ENCODE measurements at regions not wholly inside any gene's neighbourhood (a gene's known extent, or its start where the extent isn't known, plus 50 kb on each side); places are given as distances from the start of the nearest gene placed in this dataset.

DNA sequence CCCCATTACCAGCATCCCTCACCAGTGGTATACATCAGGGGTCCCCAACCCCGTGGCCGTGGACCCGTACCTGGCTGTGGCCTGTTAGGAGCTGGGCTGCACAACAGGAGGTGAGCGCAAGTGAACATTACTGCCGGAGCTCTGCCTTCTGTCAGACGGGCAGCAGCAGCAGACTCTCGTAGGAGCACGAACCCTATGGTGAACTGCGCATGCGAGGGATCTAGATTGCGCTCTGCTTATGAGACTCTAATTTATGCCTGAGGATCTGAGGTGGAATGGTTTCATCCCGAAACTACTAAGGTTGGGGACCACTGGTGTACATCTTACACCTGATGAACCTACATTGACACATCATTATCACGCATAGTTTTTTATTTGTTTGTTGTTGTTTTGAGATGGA, 52.8 kb upstream of the DHX15 start:
- H3K4me1 ChIP-seq (ENCODE audit: control insufficient read depth in 1 of 2, insufficient read depth in 2 of 2, low read length in 2 of 2): no peaks in the 10 kb centered on the region
- no peak overlapping the region for H3K9ac ChIP-seq (ENCODE audit: low read depth in 1 of 2, low read length in 2 of 2)
- no peak overlapping the region for H3K27ac ChIP-seq (ENCODE audit: low read depth, low read length)
- no peaks in the 10 kb centered on the region for H3K27me3 ChIP-seq (ENCODE audit: control insufficient read depth in 1 of 2, insufficient read depth in 2 of 2, low read length in 2 of 2)
- H3K36me3 ChIP-seq (ENCODE audit: control insufficient read depth in 1 of 2, insufficient read depth in 2 of 2, low read length in 2 of 2): no peaks in the 10 kb centered on the region
- H3K4me3 ChIP-seq (ENCODE audit: low read depth in 1 of 2, low read length in 2 of 2): no peak overlapping the region
- no peaks in the 10 kb centered on the region for H3K9me3 ChIP-seq (ENCODE audit: control insufficient read depth in 1 of 2, low read length in 2 of 2)

DNA sequence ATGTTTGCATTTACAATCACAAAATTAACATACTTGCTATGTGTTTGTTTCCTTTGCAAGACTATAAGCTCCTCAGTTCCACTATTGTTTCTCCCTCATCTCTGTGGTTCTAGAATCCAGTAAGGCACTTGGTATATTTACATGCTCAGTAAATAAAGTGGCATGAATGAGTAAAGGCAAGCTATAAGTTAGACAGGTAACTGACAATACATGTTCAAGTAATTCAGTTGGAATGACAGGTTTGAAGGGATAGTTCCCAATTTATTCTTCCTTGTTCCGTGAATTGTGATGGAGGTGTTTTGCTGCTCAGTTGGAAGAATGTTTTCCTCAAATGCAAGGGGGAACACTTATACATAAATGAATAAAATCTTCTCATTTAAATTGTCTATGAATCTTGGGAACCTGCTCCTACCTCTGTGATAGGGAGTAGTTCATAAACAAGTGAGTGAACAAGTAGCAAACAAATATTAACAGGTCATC, 54.1 kb upstream of the DHX15 start:
- Histone ChIP-seq H3K36me3 (ENCODE audit: control insufficient read depth in 1 of 2, insufficient read depth in 2 of 2, low read length in 2 of 2) (no peaks in the 10 kb centered on the region), H3K9ac (ENCODE audit: low read depth in 1 of 2, low read length in 2 of 2) (no peak overlapping the region), H3K4me3 (ENCODE audit: low read depth in 1 of 2, low read length in 2 of 2) (no peak overlapping the region), H3K27me3 (ENCODE audit: control insufficient read depth in 1 of 2, insufficient read depth in 2 of 2, low read length in 2 of 2) (no peaks in the 10 kb centered on the region), H3K9me3 (ENCODE audit: control insufficient read depth in 1 of 2, low read length in 2 of 2) (no peaks in the 10 kb centered on the region), H3K4me1 (ENCODE audit: control insufficient read depth in 1 of 2, insufficient read depth in 2 of 2, low read length in 2 of 2) (no peaks in the 10 kb centered on the region), H3K27ac (ENCODE audit: low read depth, low read length) (no peak overlapping the region)

DNA sequence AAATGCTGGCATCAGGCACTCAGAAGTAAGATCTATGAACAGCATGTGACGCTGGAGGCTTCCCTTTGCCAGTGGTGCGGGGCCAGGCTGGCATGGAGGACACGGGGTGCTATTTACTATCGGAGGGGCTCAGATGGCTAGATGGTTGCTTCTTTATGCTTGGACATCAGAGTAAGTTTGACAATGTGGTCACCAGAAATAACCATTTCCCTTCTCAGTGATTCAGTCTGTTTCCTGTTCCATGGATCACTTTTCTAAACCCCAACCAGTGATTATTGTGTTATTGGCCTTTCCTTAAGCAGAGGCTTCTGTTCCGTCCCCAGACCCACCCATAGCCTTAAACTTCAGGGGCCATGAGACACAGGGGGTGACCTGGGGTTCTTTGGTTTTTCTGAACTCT, 55.4 kb upstream of the DHX15 start:
- Histone ChIP-seq H3K4me1 (ENCODE audit: control insufficient read depth in 1 of 2, insufficient read depth in 2 of 2, low read length in 2 of 2) (no peaks in the 10 kb centered on the region), H3K9ac (ENCODE audit: low read depth in 1 of 2, low read length in 2 of 2) (no peak overlapping the region), H3K4me3 (ENCODE audit: low read depth in 1 of 2, low read length in 2 of 2) (no peak overlapping the region), H3K27ac (ENCODE audit: low read depth, low read length) (no peak overlapping the region), H3K9me3 (ENCODE audit: control insufficient read depth in 1 of 2, low read length in 2 of 2) (no peaks in the 10 kb centered on the region), H3K27me3 (ENCODE audit: control insufficient read depth in 1 of 2, insufficient read depth in 2 of 2, low read length in 2 of 2) (no peaks in the 10 kb centered on the region), H3K36me3 (ENCODE audit: control insufficient read depth in 1 of 2, insufficient read depth in 2 of 2, low read length in 2 of 2) (no peaks in the 10 kb centered on the region)

DNA sequence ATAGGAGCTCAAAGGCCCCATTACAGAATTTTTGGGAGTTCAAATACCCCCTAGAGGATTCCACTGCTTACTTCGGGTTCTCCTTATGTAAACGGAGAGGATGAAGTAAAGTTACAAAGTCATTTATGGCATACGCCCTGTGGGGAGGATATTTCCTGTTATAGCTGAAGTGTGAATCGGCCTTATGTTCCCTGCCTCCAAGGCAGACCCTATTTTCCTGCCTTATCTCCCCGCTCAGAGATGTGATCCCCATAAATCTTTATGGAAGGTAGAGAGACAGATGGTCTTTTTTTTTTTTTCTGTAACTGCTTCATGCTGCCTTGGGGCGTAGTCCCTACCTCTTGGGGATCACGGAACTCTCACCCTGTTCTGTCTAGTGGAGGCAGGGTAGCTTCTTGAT, 56.0 kb upstream of the DHX15 start:
- H3K9ac ChIP-seq (ENCODE audit: low read depth in 1 of 2, low read length in 2 of 2): no peak overlapping the region
- peaks cover 0 to 4% of the 10 kb centered on the region in 2 donors for H3K4me1 ChIP-seq (ENCODE audit: control insufficient read depth in 1 of 2, insufficient read depth in 2 of 2, low read length in 2 of 2)
- no peaks in the 10 kb centered on the region for H3K9me3 ChIP-seq (ENCODE audit: control insufficient read depth in 1 of 2, low read length in 2 of 2)
- no peak overlapping the region for H3K4me3 ChIP-seq (ENCODE audit: low read depth in 1 of 2, low read length in 2 of 2)
- no peak overlapping the region for H3K27ac ChIP-seq (ENCODE audit: low read depth, low read length)
- no peaks in the 10 kb centered on the region for H3K27me3 ChIP-seq (ENCODE audit: control insufficient read depth in 1 of 2, insufficient read depth in 2 of 2, low read length in 2 of 2)
- H3K36me3 ChIP-seq (ENCODE audit: control insufficient read depth in 1 of 2, insufficient read depth in 2 of 2, low read length in 2 of 2): no peaks in the 10 kb centered on the region

DNA sequence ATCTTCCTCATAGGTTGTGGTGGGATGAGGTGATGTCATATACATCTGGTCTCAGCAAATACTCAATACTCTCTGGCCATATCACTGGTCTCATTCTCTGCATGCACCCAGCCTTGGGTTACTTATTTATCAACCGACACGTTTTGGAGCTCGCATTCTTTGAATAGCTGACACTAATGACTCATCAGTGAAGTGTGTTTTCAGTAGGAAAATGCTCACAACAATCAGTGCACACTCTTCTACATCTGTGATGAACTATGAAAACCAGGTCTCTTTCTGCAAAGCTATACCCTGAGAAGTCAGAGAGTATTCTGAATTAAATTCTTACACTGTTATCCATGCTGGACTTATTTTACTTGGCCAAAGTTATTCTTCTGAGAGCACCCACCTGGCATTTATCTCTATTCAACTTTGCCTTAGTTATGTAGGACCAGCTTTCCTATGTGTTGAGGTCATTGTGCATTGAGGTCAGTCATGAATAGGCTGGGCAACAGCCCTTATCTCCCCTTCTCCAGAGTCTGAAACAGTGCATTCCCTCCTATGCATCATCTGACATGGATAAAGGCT, 58.7 kb upstream of the DHX15 start:
- H3K36me3 ChIP-seq (ENCODE audit: control insufficient read depth in 1 of 2, insufficient read depth in 2 of 2, low read length in 2 of 2): no peaks in the 10 kb centered on the region
- H3K9ac ChIP-seq (ENCODE audit: low read depth in 1 of 2, low read length in 2 of 2): no peak overlapping the region
- no peaks in the 10 kb centered on the region for H3K27me3 ChIP-seq (ENCODE audit: control insufficient read depth in 1 of 2, insufficient read depth in 2 of 2, low read length in 2 of 2)
- H3K27ac ChIP-seq (ENCODE audit: low read depth, low read length): no peak overlapping the region
- H3K9me3 ChIP-seq (ENCODE audit: control insufficient read depth in 1 of 2, low read length in 2 of 2): no peaks in the 10 kb centered on the region
- peaks cover 0 to 4% of the 10 kb centered on the region in 2 donors for H3K4me1 ChIP-seq (ENCODE audit: control insufficient read depth in 1 of 2, insufficient read depth in 2 of 2, low read length in 2 of 2)
- no peak overlapping the region for H3K4me3 ChIP-seq (ENCODE audit: low read depth in 1 of 2, low read length in 2 of 2)

DNA sequence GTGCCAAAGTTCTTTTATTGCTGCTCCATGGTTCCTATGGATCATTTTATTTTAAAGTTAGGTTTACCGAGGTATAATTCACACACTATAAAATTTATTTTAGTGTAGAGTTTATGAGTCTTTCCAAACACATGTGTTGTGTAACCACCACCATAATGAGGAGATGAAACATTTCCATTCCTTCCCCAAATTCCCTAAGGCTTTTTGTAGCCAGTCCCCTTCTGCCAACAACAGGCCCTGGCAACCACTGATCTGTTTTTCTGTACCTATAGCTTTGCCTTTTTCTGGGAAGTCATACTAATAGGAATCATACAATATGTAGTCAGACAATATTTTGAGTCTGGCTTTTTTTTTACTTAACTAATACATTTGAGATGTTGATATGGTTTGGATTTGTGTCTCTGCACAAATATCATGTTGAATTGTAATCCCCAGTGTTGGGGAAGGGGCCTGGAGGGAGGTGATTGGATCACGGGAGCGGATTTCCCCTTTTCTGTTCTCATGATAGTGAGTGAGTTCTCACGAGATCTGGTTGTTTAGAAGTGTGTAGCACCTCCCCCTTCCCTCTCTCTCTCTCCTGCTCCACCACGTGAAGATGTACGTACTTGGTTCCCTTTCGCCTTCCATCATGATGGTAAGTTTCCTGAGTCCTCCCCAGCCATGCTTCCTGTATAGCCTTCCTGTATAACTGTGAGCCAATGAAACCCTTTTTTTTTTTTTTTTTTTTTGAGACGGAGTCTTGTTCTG, 59.6 kb upstream of the DHX15 start:
- Histone ChIP-seq H3K36me3 (ENCODE audit: control insufficient read depth in 1 of 2, insufficient read depth in 2 of 2, low read length in 2 of 2) (no peaks in the 10 kb centered on the region), H3K9me3 (ENCODE audit: control insufficient read depth in 1 of 2, low read length in 2 of 2) (no peaks in the 10 kb centered on the region), H3K4me3 (ENCODE audit: low read depth in 1 of 2, low read length in 2 of 2) (no peak overlapping the region), H3K27ac (ENCODE audit: low read depth, low read length) (no peak overlapping the region), H3K4me1 (ENCODE audit: control insufficient read depth in 1 of 2, insufficient read depth in 2 of 2, low read length in 2 of 2) (peaks cover 0 to 4% of the 10 kb centered on the region in 2 donors), H3K27me3 (ENCODE audit: control insufficient read depth in 1 of 2, insufficient read depth in 2 of 2, low read length in 2 of 2) (no peaks in the 10 kb centered on the region), H3K9ac (ENCODE audit: low read depth in 1 of 2, low read length in 2 of 2) (no peak overlapping the region)

DNA sequence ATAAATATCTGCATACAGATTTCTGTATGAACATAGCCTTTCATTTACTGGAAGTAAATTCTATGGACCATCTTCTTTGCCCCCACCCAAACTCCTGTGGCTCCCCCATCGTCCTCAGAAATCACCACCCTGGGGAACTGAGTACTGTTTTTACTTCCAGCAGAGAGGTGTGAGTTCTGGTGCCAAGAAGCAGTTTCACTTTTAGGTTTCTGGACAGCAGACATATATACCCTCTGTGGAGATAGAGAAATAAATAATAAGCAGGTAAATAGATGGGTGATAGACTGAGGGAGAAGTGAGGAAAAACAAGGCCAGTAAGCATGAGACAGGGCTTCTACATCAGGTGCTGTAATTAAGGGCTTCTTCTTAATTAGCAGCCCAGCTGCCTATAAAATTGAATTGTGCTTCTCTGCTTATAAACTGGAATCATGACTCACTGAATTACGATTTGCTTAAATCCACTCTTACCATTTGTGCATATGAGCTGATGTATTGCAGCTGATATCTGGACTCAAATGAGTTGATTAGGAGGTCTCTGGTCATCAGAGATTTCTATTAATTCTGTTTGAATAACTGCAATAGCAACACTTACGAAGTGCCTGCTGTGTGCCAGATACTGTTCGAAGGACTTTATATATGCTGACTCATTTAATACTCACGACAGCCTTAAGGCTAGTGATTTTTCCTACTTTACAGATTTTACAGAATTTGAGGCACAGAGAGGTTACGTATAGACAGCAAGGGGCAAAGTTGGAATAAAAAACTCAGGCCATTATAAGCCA, 60.8 kb upstream of the DHX15 start:
- Histone ChIP-seq H3K27ac (ENCODE audit: low read depth, low read length) (no peak overlapping the region), H3K4me3 (ENCODE audit: low read depth in 1 of 2, low read length in 2 of 2) (no peak overlapping the region), H3K9me3 (ENCODE audit: control insufficient read depth in 1 of 2, low read length in 2 of 2) (no peaks in the 10 kb centered on the region), H3K4me1 (ENCODE audit: control insufficient read depth in 1 of 2, insufficient read depth in 2 of 2, low read length in 2 of 2) (peaks cover 0 to 4% of the 10 kb centered on the region in 2 donors), H3K27me3 (ENCODE audit: control insufficient read depth in 1 of 2, insufficient read depth in 2 of 2, low read length in 2 of 2) (no peaks in the 10 kb centered on the region), H3K36me3 (ENCODE audit: control insufficient read depth in 1 of 2, insufficient read depth in 2 of 2, low read length in 2 of 2) (no peaks in the 10 kb centered on the region), H3K9ac (ENCODE audit: low read depth in 1 of 2, low read length in 2 of 2) (no peak overlapping the region)

DNA sequence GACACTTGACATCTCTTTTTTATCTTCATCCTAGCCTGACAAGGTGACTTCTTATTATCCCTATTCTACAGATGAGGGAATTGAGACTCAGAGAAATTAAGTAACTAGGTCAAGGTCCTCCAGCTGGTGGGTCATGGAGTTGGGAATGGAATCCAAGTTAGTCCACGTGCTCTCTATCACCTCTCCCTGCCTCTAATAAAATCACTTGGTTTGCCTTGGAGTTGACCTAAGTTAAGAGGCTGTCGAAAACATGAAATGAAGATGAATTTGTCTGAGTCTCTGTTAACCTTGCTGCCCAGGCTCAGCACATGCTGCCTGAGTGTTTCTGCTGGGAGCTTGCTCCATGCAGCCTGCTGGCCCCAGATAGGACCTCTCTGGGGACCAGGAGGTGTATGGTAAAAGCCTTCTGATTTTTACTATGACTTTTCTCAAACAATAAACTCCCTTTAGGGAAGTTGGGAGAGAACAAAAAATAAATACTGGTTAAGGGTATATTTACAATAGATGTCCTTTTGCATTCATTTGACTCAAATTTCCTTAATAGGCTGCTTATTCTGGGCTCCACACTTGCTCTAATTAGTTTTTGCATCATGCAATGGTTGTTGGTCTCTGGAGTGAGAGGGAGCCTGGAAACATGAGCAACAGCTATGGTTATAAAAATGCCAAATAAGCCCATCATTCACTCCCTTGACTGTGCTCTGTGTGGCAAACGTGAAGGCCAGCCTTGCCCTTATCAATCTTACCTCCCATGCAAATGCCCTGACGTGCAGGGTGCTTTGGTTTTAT, 61.6 kb upstream of the DHX15 start:
- no peaks in the 10 kb centered on the region for H3K9me3 ChIP-seq (ENCODE audit: control insufficient read depth in 1 of 2, low read length in 2 of 2)
- no peaks in the 10 kb centered on the region for H3K36me3 ChIP-seq (ENCODE audit: control insufficient read depth in 1 of 2, insufficient read depth in 2 of 2, low read length in 2 of 2)
- H3K27ac ChIP-seq (ENCODE audit: low read depth, low read length): no peak overlapping the region
- H3K4me3 ChIP-seq (ENCODE audit: low read depth in 1 of 2, low read length in 2 of 2): no peak overlapping the region
- H3K27me3 ChIP-seq (ENCODE audit: control insufficient read depth in 1 of 2, insufficient read depth in 2 of 2, low read length in 2 of 2): no peaks in the 10 kb centered on the region
- no peak overlapping the region for H3K9ac ChIP-seq (ENCODE audit: low read depth in 1 of 2, low read length in 2 of 2)
- peaks cover 0 to 4% of the 10 kb centered on the region in 2 donors for H3K4me1 ChIP-seq (ENCODE audit: control insufficient read depth in 1 of 2, insufficient read depth in 2 of 2, low read length in 2 of 2)

DNA sequence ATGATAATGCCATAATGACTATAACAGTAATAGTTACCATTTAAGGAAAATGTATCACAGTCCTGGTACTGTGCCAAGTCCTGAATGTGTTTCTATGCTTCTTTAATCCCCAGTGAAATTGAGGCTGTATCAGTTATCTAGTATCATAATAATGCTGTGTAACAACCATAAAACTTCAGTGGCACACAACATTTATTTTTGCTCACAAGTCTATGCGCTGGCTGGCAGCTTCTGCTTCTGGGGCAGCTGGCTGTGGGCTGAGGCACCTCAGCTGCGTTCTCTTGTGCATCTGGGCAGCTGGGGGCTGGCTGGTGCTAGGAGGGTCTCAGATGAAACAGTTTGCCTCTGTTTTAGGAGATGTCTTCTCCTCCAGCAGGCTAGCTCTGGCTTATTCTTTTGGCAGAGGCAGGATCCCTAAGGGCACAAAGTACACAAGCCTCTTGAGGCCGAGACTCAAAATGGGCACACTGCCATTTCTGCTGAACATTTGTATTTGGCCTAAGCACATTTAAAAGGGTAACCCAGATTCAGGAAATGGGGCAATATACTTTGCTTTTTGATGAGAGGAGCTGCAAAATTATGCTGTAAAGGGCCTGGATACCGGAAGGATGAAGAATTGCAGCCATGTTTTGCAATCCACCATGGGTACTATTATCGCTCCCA, 62.6 kb upstream of the DHX15 start:
- no peaks in the 10 kb centered on the region for H3K9me3 ChIP-seq (ENCODE audit: control insufficient read depth in 1 of 2, low read length in 2 of 2)
- no peak overlapping the region for H3K9ac ChIP-seq (ENCODE audit: low read depth in 1 of 2, low read length in 2 of 2)

More for the DNA sequence above, 62.6 kb upstream of the DHX15 start:
- H3K27me3 ChIP-seq (ENCODE audit: control insufficient read depth in 1 of 2, insufficient read depth in 2 of 2, low read length in 2 of 2): no peaks in the 10 kb centered on the region
- no peaks in the 10 kb centered on the region for H3K36me3 ChIP-seq (ENCODE audit: control insufficient read depth in 1 of 2, insufficient read depth in 2 of 2, low read length in 2 of 2)
- H3K4me3 ChIP-seq (ENCODE audit: low read depth in 1 of 2, low read length in 2 of 2): no peak overlapping the region
- peaks cover 0 to 4% of the 10 kb centered on the region in 2 donors for H3K4me1 ChIP-seq (ENCODE audit: control insufficient read depth in 1 of 2, insufficient read depth in 2 of 2, low read length in 2 of 2)
- no peak overlapping the region for H3K27ac ChIP-seq (ENCODE audit: low read depth, low read length)
